GM12878 (cell line): ENCODE measurements at regions not wholly inside any gene's neighbourhood (a gene's known extent, or its start where the extent isn't known, plus 50 kb on each side); places are given as distances from the start of the nearest gene placed in this dataset.

Experiments used
- ATAC-seq: fragments of 200-7000 bp; cut with Tn5 transposase; 3 replicates; pipeline ENCODE4 v1.9.1; 2020; ENCODE audit warnings: mild to moderate bottlenecking, moderate library complexity
- BruUV-seq: library from RNA; stranded (reverse); fragments of 400-500 nt; replicated peaks from 2 replicates; lab custom pipeline; 2021; lab: Mats Ljungman, UMichigan
- CTCF ChIA-PET: fragments of 300-600 bp; sonication (Branson Sonifier 250); formaldehyde crosslinking; extraction: SDS; loops from one replicate; lab custom pipeline; 2021; ENCODE audit warnings: inconsistent platforms; lab: Yijun Ruan, JAX
- POLR2A ChIA-PET: fragments of 350-600 bp; formaldehyde crosslinking; extraction: SDS; loops from one replicate; lab custom pipeline; 2021; ENCODE audit warnings: inconsistent platforms; lab: Charles Lee
- RAD21 ChIA-PET: fragments of 300-600 bp; sonication (Branson Sonifier 250); formaldehyde crosslinking; loops from one replicate; lab custom pipeline; 2023; ENCODE audit warnings: antibody characterized with exemption; ENCODE audit not compliant: unreplicated experiment; lab: Charles Lee
- SMC1A ChIA-PET: fragments of 300-600 bp; sonication (Branson Sonifier 250); formaldehyde crosslinking; loops from one replicate; lab custom pipeline; 2023; ENCODE audit not compliant: unreplicated experiment, uncharacterized antibody; lab: Charles Lee
- DNase-seq: peaks from one replicate; pipeline ENCODE4 v3.0.0-alpha.2; 2011; ENCODE audit warnings: low read depth, low spot score
- FAIRE-seq: peaks from 3 replicates; lab custom pipeline; 2011; peaks lifted over from hg19 to GRCh38; lab: Jason Lieb, UNC
- H2AFZ ChIP-seq: 2 replicates; pipeline ENCODE4 v1.6.0; 2011; ENCODE audit warnings: low read depth, low read length, control low read depth; ENCODE audit not compliant: control insufficient read depth
- H3K27ac ChIP-seq: 2 replicates; pipeline ENCODE4 v1.5.1; 2011; ENCODE audit warnings: control low read depth; ENCODE audit not compliant: control insufficient read depth, insufficient read depth
- H3K27me3 ChIP-seq, 2 experiments: replicated peaks in 1 of 2; 2 replicates each; pipeline versions ENCODE4 v1.6.0 to v1.6.1; 2011; ENCODE audit warnings: low read length in 1 of 2; ENCODE audit not compliant: control insufficient read depth in 2 of 2, insufficient read depth in 2 of 2
- H3K36me3 ChIP-seq, 2 experiments: 2 replicates each; pipeline ENCODE4 v1.5.1; 2011; ENCODE audit warnings: low read length in 1 of 2; ENCODE audit not compliant: control insufficient read depth in 2 of 2, insufficient read depth in 2 of 2
- H3K4me1 ChIP-seq: 2 replicates; pipeline ENCODE4 v1.6.1; 2011; ENCODE audit warnings: mild to moderate bottlenecking, low read length, moderate library complexity, mixed read lengths; ENCODE audit not compliant: control insufficient read depth, insufficient read depth
- H3K4me2 ChIP-seq: 2 replicates; pipeline ENCODE4 v1.6.0; 2011; ENCODE audit warnings: control low read depth; ENCODE audit not compliant: control insufficient read depth, insufficient read depth
- H3K4me3 ChIP-seq: fragments of 200-600 bp; sonication (generic); 2 replicates; pipeline ENCODE4 v1.5.1; 2016
- H3K79me2 ChIP-seq: 2 replicates; pipeline ENCODE4 v1.6.0; 2011; ENCODE audit warnings: low read length; ENCODE audit not compliant: control insufficient read depth, insufficient read depth
- H3K9ac ChIP-seq: 2 replicates; pipeline ENCODE4 v1.8.0; 2011; ENCODE audit warnings: low read length, control low read depth, mixed read lengths; ENCODE audit not compliant: control insufficient read depth, insufficient read depth
- H3K9me3 ChIP-seq: replicated peaks from 3 replicates; pipeline ENCODE4 v1.5.1; 2011; ENCODE audit warnings: mild to moderate bottlenecking, low read length; ENCODE audit not compliant: control insufficient read depth, insufficient read depth
- H4K20me1 ChIP-seq: 2 replicates; pipeline ENCODE4 v1.6.0; 2011; ENCODE audit not compliant: control insufficient read depth, insufficient read depth
- ETV6 ChIP-seq, 2 experiments: fragments of 450-650 bp in 1 of 2; IDR thresholded peaks in 1 of 2; conservative IDR thresholded peaks in 1 of 2; 2 replicates each; pipeline ENCODE4 v1.6.1; 2014; ENCODE audit warnings: antibody characterized with exemption in 1 of 2, borderline replicate concordance in 1 of 2, low read depth in 1 of 2, mild to moderate bottlenecking in 1 of 2, moderate library complexity in 1 of 2
- EZH2 ChIP-seq: IDR thresholded peaks from 2 replicates; pipeline ENCODE4 v1.6.1; 2012; ENCODE audit warnings: low read depth, mild to moderate bottlenecking, control low read depth, inconsistent platforms, low read length, borderline replicate concordance; ENCODE audit not compliant: control insufficient read depth
- KDM1A ChIP-seq: fragments of 200-600 bp; sonication (generic); IDR thresholded peaks from 2 replicates; pipeline ENCODE4 v1.6.1; 2016; ENCODE audit warnings: borderline replicate concordance
- KLF5 ChIP-seq: fragments of 450-650 bp; IDR thresholded peaks from 2 replicates; pipeline ENCODE4 v1.6.1; 2014; ENCODE audit warnings: mild to moderate bottlenecking; ENCODE audit not compliant: partially characterized antibody
- NFYA ChIP-seq: IDR thresholded peaks from 2 replicates; pipeline ENCODE4 v1.6.1; 2011; ENCODE audit warnings: low read depth, mild to moderate bottlenecking, low read length, improper control_type of control experiment, borderline replicate concordance
- RELA ChIP-seq: fragments of 450-650 bp; IDR thresholded peaks from 2 replicates; pipeline ENCODE4 v1.8.0; 2014; ENCODE audit warnings: borderline replicate concordance; ENCODE audit not compliant: partially characterized antibody
- WGBS: methylation state at CpG from one replicate; pipeline ENCODE4 v1.1.6; 2016; ENCODE audit warnings: low lambda C conversion rate; ENCODE audit not compliant: insufficient replicate concordance, insufficient coverage; ENCODE audit errors: missing lambda C conversion rate; 5-methylcytosine and 5-hydroxymethylcytosine counted together
- in situ Hi-C: fragments of 300-500 bp; cut with MboI; formaldehyde crosslinking; loops from 9 replicates; pipeline ENCODE4 v1.14.3; 2018; ENCODE audit warnings: mixed read lengths
- intact Hi-C: fragments of 100-400 bp; cut with micrococcal nuclease; formaldehyde crosslinking; loops from one replicate; pipeline ENCODE4 v1.14.2; 2022; ENCODE audit not compliant: unreplicated experiment

DNA sequence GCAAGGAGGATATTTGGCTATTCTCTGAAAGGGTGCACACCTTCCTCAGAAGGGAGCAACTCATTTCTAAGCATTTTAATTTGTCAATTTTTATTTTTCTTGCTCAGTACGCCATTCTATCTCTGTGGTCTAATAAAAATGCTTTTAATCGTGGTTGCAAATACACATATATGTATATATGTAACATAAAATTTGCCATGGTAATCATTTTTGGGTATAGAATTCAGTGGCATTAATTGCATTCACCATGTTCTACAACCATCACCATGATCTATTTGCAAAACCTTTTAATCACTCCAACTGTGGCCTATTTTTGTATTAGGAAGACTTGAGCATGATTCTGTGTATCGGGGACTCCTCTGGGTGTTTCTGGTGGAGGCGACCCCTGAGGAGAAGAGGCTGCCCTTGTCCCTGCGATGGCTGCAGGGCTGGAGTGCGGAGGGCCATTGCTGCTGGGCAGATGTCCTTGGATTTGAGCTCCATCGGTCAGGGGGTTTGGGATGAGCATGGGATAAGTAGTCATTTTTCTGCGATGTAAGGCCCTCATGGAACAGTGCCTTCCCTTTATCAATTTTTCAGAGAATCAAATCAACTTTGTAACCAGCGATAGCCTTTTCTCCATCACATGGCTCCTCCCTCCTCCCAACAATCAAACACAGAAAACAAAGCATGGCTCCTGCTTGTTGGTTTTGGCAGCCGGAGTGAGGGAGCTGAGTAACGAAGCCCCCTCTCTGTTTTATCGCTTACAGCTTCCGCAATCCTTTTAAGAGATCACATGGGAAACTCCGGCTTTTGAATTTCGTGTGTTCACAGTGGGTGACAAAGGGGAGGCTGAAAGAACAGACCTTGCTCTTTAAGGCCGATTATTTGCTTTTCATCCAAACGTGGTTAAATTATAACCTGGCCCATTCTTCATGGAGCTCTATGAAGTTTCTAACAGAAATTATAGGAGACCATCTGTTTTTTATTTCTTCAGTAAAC, 187.3 kb downstream of the TENT4A start:
- 50% methylated on average over 17 of the region's 17 CpGs for WGBS
- TF ChIP-seq ETV6 (conservative IDR thresholded peaks at IDR 0.05 in 1 of 2, IDR thresholded peaks at IDR 0.05 in 1 of 2; ENCODE audit: borderline replicate concordance in 1 of 2, low read depth in 1 of 2) (no peak), KDM1A (no peak)
- Histone ChIP-seq H2AFZ (no peak overlapping the region), H3K9me3 (no peaks in the 10 kb centered on the region), H3K27me3 (no peaks in the 10 kb centered on the region), H3K4me3 (no peak overlapping the region), H3K36me3 (no peaks in the 10 kb centered on the region), H3K27ac (no peak overlapping the region), H3K9ac (no peak overlapping the region), H3K4me1 (no peaks in the 10 kb centered on the region), H3K79me2 (no peaks in the 10 kb centered on the region), H4K20me1 (no peaks in the 10 kb centered on the region; the same call in 1 of the 2 replicates), H3K4me2 (no peak overlapping the region)
- no TSS peak for BruUV-seq
- ATAC-seq (no peak), FAIRE-seq (no peak), DNase-seq (no peak)
- RAD21 ChIA-PET: no interaction called here
- CTCF ChIA-PET: no interaction called here
- in situ Hi-C loops: no loop called here
- SMC1A ChIA-PET: no interaction called here
- POLR2A ChIA-PET: no interaction called here
- intact Hi-C loops: no loop called here

- Histone ChIP-seq H3K36me3 (no peaks in the 10 kb centered on the region), H2AFZ (no peak overlapping the region), H4K20me1 (no peaks in the 10 kb centered on the region; the same call in 1 of the 2 replicates), H3K9ac (no peak overlapping the region), H3K4me3 (no peak overlapping the region), H3K4me2 (no peak overlapping the region), H3K27ac (no peak overlapping the region), H3K4me1 (no peaks in the 10 kb centered on the region), H3K79me2 (no peaks in the 10 kb centered on the region), H3K27me3 (no peaks in the 10 kb centered on the region), H3K9me3 (no peaks in the 10 kb centered on the region)
- SMC1A ChIA-PET: no interaction called here
- ATAC-seq (no peak), DNase-seq (no peak), FAIRE-seq (no peak)
- in situ Hi-C loops (no loop called here), intact Hi-C loops (no loop called here)
- whole genome bisulfite sequencing: 9% methylated on average over 3 of the region's 3 CpGs
- TF ChIP-seq RELA (no peak), EZH2 (no peak), NFYA (no peak), KLF5 (no peak)
- RAD21 ChIA-PET: no interaction called here
- POLR2A ChIA-PET: no interaction called here
- no TSS peak for BruUV-seq
- CTCF ChIA-PET: no interaction called here
These were observed 188.9 kb downstream of the TENT4A start for GRCh38 chr5:6902094-6902493.
